Myocyte (in vitro differentiated cells): ENCODE measurements at regions not wholly inside any gene's neighbourhood (a gene's known extent, or its start where the extent isn't known, plus 50 kb on each side); places are given as distances from the start of the nearest gene placed in this dataset.

Experiments used
- DNase-seq: peaks from one replicate; pipeline ENCODE4 v3.0.0-alpha.2; 2012; ENCODE audit warnings: low read depth

DNA sequence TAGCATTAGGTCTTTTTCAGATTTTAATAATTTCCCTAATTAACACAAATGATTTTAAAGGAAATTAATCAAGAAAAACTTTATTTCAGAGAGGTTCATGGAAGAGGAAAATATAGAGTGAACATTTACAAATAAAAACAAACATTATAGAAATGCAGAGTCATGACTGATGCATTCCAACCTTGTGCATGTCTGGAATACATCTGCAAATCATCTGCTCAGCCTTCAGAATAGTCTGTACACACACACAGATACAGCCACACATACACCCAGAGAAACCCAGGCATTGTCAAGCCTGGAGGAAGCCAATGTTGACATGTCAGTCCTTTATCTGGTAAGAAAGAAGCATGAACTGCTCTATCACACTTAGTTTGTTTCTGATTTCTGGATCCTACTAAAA is 61.3 kb upstream of the NFKB1 start:
- peak; percentile 67 for DNase-seq

DNA sequence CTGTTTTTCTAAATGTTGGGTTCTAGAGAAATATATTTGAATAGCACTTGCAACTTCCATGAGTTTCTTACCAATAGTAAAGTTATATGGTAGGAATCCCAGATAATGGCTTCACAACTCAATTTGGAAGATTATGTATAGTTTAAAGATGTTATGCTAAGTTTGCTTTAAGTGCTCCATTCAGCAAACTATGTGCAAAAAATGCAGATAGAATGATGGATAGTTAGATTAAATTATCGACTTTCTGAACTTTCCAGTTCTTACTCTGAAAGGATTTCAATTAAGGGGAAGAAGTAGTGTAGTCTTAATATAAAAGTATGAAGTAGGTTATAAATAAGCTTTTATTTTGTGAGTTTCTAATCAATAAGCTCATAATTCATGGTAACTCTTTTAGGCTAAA is 60.7 kb upstream of the NFKB1 start:
- no peak for DNase-seq

DNA sequence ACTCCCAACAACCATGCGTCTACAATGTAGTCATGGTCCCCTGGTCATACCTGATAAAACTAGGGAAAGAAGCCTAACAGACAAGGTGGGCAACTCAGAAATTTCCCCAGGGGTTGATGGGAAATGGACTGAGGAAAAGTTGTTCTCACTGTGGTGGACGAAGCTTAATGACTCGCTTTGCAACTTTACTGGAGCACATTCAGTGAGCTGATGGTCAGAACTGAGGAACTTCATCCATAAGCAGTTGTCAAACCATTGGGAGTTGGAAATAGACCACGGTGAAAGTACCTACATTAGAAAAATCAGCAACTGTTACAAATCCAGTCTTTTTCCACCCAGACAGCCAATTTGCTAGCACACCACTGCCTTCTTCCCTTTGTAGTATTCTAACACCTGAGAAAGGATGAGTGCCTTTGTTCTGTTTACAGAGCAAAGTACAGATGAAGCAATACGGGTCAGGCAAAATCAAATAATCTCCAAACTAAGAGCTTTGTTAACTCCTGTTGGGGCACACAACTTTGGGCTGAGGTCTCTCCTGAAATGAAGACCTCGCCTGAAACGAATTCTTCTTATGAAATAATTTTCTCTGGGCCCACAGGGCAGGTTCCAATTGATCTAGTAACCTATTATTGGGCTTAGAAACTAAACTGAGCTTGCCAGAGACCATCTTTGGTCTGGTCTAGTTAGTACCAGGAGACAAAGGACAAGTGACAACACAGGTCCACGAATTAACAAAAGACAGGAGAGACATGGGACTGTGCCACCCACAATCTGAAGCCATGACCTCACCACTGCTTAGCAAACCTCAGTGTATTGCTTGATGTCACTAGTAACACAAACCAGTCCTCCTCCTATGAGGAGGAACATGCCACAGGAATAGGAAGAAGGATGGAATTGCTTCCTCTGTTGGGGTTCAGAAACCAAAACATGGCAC is 58.9 kb upstream of the NFKB1 start:
- no peak for DNase-seq

GRCh38 chr4:102444752-102445151 is 56.4 kb upstream of the NFKB1 start:
- no peak for DNase-seq

GRCh38 chr4:102445213-102445612 is 55.9 kb upstream of the NFKB1 start:
- no peak for DNase-seq

DNA sequence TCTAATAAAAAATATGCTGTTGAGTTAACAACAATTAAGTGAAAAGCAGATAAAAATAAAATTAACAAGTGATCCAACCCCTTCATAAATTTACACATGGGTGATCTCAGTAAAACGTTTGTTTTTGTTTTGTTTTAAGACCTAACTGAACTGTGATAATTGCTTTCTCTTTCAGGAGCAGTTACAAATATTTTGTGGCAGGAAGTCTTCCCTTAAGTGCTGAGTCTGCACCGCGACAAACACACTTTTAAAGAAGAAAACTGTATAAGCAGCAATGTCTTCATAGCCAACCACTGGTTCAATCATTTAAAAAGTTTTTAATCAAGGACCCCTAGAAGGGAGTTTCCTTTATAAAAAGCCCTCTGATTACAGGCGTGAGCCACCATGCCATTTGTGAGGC is 53.7 kb upstream of the NFKB1 start:
- DNase-seq: no peak

- peak; percentile 78 for DNase-seq
Observed at GRCh38 chr4:102449751-102450352, 51.3 kb upstream of the NFKB1 start.

GRCh38 chr4:102451266-102451665 is 49.9 kb upstream of the NFKB1 start:
- DNase-seq: no peak
